Activated naive CD4-positive, alpha-beta T cell treated with Interleukin-2 at 50 U/mL for 16 hours (primary cell): ENCODE measurements at regions not wholly inside any gene's neighbourhood (a gene's known extent, or its start where the extent isn't known, plus 50 kb on each side); places are given as distances from the start of the nearest gene placed in this dataset.
A peak's percentile ranks its signal among the peaks of the same experiment; 100 is the strongest.

Experiments
- DNase-seq: peaks from one replicate; pipeline ENCODE4 v3.0.0-alpha.2; 2020

DNA sequence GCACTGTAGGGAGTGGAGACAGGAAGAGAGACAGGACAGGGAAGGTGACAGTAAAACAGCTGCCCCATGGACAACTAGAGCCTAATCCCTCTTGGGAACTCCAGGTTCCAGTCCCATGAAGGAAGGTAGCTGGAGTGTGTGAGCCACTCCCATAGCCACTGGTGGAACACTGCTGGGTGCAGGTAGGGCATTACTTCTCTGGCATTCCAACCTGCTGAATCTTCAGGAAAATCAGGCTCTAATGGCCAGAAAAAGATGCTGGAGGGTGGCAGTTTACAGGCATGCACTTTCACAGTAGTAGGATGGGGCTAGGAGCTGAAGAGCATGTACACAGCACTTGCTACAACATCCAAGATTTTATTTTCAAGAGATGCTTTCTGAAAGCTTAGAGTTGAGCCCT is 259.4 kb downstream of the AUH start:
- DNase-seq = no peak

DNA sequence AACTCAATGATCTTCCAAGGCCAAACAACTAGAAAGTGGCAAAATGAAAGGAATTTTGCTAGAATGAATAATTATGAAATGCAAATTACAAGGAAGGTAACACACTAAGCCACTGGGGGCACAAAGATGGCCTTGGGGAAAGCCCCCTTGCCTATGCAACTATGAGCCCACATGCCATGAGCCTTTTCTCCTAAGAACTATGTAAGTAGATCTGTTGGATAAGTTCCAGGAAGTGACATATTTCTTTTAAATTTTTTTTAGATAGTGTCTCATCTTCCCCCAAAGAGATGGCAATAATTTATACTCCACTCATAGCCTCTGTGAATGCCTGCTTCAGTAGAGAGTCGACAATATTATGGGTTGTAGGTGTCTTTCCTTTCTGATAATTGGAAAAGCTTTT is 257.8 kb downstream of the AUH start:
- no peak for DNase-seq

- DNase-seq = no peak
Measured at GRCh38 chr9:91106415-91107081, 255.2 kb downstream of the AUH start.

- no peak for DNase-seq
Measured at GRCh38 chr9:91111226-91111625, 250.5 kb downstream of the AUH start.

DNA sequence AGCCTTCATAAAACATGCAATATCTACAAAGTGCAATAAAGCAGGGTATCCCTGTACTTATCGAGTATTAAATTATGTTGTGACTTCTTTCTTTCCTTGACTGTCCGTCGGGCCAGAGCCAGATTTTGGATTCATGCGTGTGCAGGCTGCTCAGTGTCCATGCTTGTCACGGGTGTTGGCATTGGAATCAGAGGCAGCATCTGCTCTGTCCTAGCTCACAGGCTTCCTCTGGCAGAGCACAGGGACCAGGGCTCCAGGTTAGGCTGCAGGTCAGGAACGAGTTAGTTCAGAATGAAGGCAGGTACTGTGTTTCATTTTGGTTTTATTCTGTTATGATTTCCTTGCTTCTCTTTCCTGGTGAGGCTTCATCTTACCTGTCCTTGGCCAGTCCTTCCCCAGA is 249.8 kb downstream of the AUH start:
- no peak for DNase-seq

GRCh38 chr9:91113016-91113415 is 248.7 kb downstream of the AUH start:
- DNase-seq = no peak

GRCh38 chr9:91114450-91114849 is 247.3 kb downstream of the AUH start:
- no peak for DNase-seq

- DNase-seq = no peak
Measured at GRCh38 chr9:91116211-91116610, 245.5 kb downstream of the AUH start.

GRCh38 chr9:91116711-91117110 is 245.0 kb downstream of the AUH start:
- no peak for DNase-seq

- no peak for DNase-seq
Measured at GRCh38 chr9:91117474-91117891, 244.2 kb downstream of the AUH start.

DNA sequence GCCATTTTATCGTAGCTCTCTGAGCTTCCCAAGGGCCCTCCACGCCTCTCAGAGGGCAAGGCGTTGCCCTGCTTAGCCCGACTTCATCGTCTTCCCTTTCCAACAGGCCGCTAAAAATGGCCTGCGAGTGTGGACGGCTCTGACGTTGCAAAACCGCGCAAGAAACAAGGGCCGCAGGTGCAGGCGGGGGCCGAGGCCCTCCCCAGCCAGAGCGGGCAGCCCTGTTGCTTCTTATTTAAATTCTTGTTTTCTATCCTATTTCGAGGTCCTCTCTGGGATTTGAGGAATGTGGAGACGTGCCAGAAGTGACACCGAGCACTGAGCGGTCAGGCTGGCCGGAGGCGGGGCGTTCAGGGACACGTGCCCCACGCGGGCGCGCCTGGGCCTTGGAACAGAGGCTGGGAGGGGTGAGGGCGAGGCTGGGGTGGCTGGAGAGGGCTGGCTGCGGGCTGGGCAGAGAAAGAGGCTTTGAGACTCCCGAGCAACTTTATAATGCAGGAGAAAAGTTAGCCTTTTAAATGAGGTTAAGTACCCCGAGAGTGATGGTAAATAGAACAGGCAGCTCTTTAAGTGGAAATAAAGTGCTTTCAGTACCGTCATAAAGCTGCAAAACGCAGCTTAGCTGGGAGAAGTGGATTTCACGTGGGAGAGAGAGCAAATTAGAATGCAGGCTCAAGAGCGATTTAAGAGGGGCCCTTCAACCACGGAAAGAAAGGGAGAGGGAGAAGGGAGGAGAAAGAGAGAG is 243.6 kb downstream of the AUH start:
- no peak for DNase-seq

- DNase-seq = no peak
Measured at GRCh38 chr9:91118704-91119025, 243.1 kb downstream of the AUH start.

GRCh38 chr9:91119142-91119541 is 242.6 kb downstream of the AUH start:
- no peak for DNase-seq

GRCh38 chr9:91119679-91120078 is 242.0 kb downstream of the AUH start:
- no peak for DNase-seq

- no peak for DNase-seq
Measured at GRCh38 chr9:91120200-91120599, 241.5 kb downstream of the AUH start.

- DNase-seq = no peak
Measured at GRCh38 chr9:91122755-91123154, 239.0 kb downstream of the AUH start.

- DNase-seq = no peak
Measured at GRCh38 chr9:91126761-91127445, 234.8 kb downstream of the AUH start.

- DNase-seq = no peak
Measured at GRCh38 chr9:91127653-91128052, 234.1 kb downstream of the AUH start.

DNA sequence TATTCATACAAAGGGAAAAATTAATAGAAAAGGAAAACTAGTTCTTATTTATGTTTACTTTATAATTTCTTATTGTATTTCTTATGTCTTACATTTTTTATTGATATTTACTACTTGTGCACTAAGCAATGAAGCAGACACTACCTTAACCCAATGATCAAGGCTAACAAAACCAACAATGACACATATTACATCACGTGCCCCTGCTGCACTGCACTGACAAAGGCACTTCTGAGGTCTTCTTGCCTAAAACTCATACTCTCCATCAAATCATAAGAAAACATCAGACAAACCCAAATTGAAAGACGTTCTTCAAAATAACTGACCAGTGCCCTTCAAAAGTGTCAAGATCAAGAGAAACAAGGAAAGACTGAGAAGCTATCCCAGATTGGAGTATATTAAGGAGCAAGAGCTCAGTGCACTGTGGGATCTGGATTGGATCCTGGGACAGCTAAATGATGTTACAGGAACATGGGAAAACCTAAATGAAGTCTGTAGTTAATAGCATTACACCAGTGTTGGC is 230.9 kb downstream of the AUH start:
- no peak for DNase-seq

DNA sequence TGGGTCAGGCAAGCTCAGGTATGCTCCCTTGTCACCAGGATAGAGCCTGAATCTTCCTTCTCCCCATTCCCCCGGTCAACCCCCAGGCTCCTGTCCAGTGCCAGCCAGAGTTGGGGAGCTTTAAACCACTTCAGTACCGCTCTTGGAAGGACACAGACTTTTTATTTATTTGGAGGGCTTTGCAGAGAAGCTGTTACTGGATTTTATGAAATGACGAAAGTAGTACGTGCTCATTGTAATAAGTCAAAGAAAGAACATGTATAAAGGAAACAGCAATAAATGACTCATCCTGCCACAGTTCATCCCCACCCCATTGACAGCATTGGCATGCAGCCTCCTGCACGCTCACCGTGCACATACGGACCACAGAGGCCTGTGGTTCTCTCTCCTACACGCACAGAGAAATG is 230.3 kb downstream of the AUH start:
- DNase-seq = peak; percentile 83

DNA sequence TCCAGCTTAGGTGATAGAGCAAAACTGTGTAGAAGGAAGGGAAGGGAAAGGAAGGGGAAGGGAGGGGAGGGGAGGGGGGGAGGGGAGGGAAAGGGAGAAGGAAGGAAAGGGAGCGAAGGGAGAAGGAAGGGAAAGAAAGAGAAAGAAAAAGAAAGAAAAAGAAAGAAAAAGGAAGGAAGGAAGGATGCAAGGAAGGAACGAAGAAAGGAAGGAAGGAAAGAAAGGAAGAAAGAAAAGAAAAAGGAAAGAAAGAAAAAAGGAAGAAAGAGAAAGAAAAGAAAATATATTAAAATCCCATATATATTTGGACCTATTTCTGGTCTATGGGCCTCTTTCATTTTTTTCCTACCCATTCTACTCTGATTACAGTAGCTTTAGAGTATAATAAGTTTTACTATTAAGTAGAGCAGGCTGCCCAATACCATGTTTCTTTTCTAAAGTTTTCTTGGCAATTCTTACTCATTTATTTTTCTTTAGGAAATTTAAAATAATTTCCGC is 229.1 kb downstream of the AUH start:
- no peak for DNase-seq

GRCh38 chr9:91134608-91135007 is 227.1 kb downstream of the AUH start:
- DNase-seq = no peak

GRCh38 chr9:91137391-91137790 is 224.3 kb downstream of the AUH start:
- DNase-seq = no peak

GRCh38 chr9:91138760-91139159 is 223.0 kb downstream of the AUH start:
- DNase-seq = no peak
